ENCODE measurements at regions not wholly inside any gene's neighbourhood (a gene's known extent, or its start where the extent isn't known, plus 50 kb on each side); places are given as distances from the start of the nearest gene placed in this dataset.

DNA sequence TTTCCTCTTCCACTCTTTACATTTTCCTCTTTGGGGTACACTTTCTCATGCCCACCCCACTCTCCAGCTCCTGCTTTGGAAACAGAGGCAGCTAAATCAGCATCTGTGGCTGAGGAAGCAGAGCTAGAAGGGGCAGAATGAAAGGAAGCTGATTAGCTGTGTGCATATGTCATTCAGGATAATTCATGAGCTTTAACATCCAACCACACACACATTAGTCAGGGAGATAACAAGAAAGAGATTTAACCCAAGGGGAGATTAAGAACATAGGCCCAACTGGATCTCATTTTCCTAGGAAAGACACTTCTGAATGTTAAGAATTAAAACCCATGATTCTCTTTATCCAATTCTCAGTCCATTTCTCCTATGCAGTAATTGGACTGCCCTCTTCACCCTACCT lies 405.5 kb downstream of the TBC1D4 start:
- TF ChIP-seq, protein P1, sequence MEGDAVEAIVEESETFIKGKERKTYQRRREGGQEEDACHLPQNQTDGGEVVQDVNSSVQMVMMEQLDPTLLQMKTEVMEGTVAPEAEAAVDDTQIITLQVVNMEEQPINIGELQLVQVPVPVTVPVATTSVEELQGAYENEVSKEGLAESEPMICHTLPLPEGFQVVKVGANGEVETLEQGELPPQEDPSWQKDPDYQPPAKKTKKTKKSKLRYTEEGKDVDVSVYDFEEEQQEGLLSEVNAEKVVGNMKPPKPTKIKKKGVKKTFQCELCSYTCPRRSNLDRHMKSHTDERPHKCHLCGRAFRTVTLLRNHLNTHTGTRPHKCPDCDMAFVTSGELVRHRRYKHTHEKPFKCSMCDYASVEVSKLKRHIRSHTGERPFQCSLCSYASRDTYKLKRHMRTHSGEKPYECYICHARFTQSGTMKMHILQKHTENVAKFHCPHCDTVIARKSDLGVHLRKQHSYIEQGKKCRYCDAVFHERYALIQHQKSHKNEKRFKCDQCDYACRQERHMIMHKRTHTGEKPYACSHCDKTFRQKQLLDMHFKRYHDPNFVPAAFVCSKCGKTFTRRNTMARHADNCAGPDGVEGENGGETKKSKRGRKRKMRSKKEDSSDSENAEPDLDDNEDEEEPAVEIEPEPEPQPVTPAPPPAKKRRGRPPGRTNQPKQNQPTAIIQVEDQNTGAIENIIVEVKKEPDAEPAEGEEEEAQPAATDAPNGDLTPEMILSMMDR (IDR thresholded peaks at IDR 0.05), result no peak
- TF ChIP-seq POLR2AphosphoS5 (IDR thresholded peaks at IDR 0.05; ENCODE audit: low read depth, low read length), result no peak

Measured in Panc1 (cell line).